Osteocyte (in vitro differentiated cells): ENCODE measurements at regions not wholly inside any gene's neighbourhood (a gene's known extent, or its start where the extent isn't known, plus 50 kb on each side); places are given as distances from the start of the nearest gene placed in this dataset.

Experiments
- DNase-seq: peaks from one replicate; pipeline ENCODE4 v3.0.0; 2021; ENCODE audit warnings: mixed read lengths; ENCODE audit not compliant: unreplicated experiment; ENCODE audit errors: extremely low spot score
- H3K27ac Mint-ChIP-seq: one replicate; pipeline ENCODE4 v1.8.0; 2021; ENCODE audit warnings: mild to moderate bottlenecking, mixed read lengths; ENCODE audit not compliant: unreplicated experiment
- H3K27me3 Mint-ChIP-seq: one replicate; pipeline ENCODE4 v1.8.0; 2021; ENCODE audit warnings: mixed read lengths; ENCODE audit not compliant: unreplicated experiment
- H3K36me3 Mint-ChIP-seq: one replicate; pipeline ENCODE4 v1.8.0; 2021; ENCODE audit warnings: mixed read lengths; ENCODE audit not compliant: unreplicated experiment
- H3K4me1 Mint-ChIP-seq: one replicate; pipeline ENCODE4 v1.8.0; 2021; ENCODE audit warnings: mixed read lengths; ENCODE audit not compliant: unreplicated experiment
- H3K4me3 Mint-ChIP-seq: one replicate; pipeline ENCODE4 v1.8.0; 2021; ENCODE audit warnings: mild to moderate bottlenecking, moderate library complexity, mixed read lengths; ENCODE audit not compliant: unreplicated experiment
- H3K9me3 Mint-ChIP-seq: one replicate; pipeline ENCODE4 v1.8.0; 2021; ENCODE audit warnings: mixed read lengths; ENCODE audit not compliant: unreplicated experiment
- CTCF ChIP-seq: fragments of 200-600 bp; sonication (generic); IDR thresholded peaks from 2 replicates; pipeline ENCODE4 v1.5.0; 2021; ENCODE audit warnings: antibody characterized with exemption, mild to moderate bottlenecking, moderate library complexity

- H3K9me3 Mint-ChIP-seq: no peaks in the 10 kb centered on the region
- H3K36me3 Mint-ChIP-seq: no peaks in the 10 kb centered on the region
- H3K27me3 Mint-ChIP-seq: peaks cover 18% of the 10 kb centered on the region
- no peak overlapping the region for H3K4me3 Mint-ChIP-seq
- no peak overlapping the region for H3K27ac Mint-ChIP-seq
- TF ChIP-seq CTCF: no peak
- H3K4me1 Mint-ChIP-seq: no peaks in the 10 kb centered on the region
- no peak for DNase-seq
Measured at GRCh38 chr13:106689906-106690305, 122.0 kb upstream of the ARGLU1 start.

DNA sequence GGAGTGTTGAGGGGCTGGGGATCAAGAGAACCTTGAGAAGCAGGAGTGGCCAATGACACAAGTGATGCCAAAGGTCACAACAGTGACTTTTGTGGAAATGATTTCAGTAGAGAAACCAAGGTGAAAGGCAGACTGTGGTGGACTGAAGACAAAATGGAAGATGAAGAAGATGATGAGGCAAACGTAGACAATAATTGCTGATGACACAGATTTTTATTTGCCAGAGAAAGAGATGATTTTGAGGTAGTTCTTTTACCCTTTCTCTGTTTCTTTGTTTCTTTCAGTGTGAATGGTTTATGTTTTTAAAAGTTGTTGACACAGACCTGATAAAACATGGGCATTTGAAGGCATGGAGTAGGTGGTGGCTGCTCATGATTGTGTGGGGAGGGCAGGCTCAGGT lies 121.0 kb upstream of the ARGLU1 start:
- no peak for DNase-seq
- TF ChIP-seq CTCF: no peak
- Mint-ChIP-seq H3K4me1 (no peaks in the 10 kb centered on the region), H3K27ac (no peak overlapping the region), H3K9me3 (no peaks in the 10 kb centered on the region), H3K4me3 (no peak overlapping the region), H3K27me3 (peaks cover 22% of the 10 kb centered on the region), H3K36me3 (no peaks in the 10 kb centered on the region)

DNA sequence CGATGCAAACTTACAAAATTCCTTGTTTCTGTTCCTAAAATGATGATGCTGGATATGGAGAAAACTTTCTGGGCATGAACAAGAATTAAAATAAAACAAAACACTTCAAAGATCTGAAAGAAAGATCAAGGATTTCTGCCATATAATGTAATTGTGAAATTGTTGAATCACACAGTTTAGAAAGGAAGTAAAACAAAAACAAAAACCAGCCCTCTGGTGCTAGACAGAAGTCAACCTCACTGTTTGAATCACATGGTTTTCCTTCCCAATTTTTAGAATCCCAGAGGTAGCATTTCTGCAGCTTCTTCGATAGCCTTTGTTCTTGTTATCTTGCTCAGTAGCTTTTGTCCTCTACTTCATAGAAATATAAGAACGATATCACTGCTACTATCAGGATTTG lies 118.2 kb upstream of the ARGLU1 start:
- H3K4me1 Mint-ChIP-seq: no peaks in the 10 kb centered on the region
- no peak overlapping the region for H3K4me3 Mint-ChIP-seq
- H3K27ac Mint-ChIP-seq: no peak overlapping the region
- no peaks in the 10 kb centered on the region for H3K9me3 Mint-ChIP-seq
- peaks cover 26% of the 10 kb centered on the region for H3K27me3 Mint-ChIP-seq
- H3K36me3 Mint-ChIP-seq: no peaks in the 10 kb centered on the region
- no peak for DNase-seq
- TF ChIP-seq CTCF: no peak

- no peak overlapping the region for H3K27ac Mint-ChIP-seq
- no peaks in the 10 kb centered on the region for H3K9me3 Mint-ChIP-seq
- peaks cover 23% of the 10 kb centered on the region for H3K27me3 Mint-ChIP-seq
- no peaks in the 10 kb centered on the region for H3K36me3 Mint-ChIP-seq
- no peak for DNase-seq
- no peak for TF ChIP-seq CTCF
- no peaks in the 10 kb centered on the region for H3K4me1 Mint-ChIP-seq
- no peak overlapping the region for H3K4me3 Mint-ChIP-seq
Measured at GRCh38 chr13:106685143-106685542, 117.2 kb upstream of the ARGLU1 start.

DNA sequence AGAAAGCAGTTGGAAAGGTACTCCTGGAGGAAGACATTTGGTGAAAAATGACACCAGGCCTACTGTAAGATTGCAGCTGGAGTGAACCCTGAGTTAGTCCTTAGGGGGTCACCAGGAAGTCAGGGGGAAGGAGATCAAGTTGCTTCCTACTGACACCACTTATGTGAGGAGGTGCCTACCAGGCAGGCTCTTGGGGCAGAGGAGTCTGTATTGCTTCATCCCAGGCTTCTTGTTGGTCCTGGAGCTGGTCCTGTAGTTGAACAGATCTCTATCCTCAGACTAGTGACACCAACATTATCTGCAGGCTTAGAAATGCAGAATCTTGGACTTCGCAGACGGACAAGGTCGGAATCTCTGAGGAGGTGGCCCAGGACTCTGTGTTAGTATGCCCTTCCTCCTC lies 116.0 kb upstream of the ARGLU1 start:
- no peaks in the 10 kb centered on the region for H3K4me1 Mint-ChIP-seq
- H3K27me3 Mint-ChIP-seq: peaks cover 23% of the 10 kb centered on the region
- H3K36me3 Mint-ChIP-seq: no peaks in the 10 kb centered on the region
- no peak overlapping the region for H3K4me3 Mint-ChIP-seq
- DNase-seq: no peak
- no peaks in the 10 kb centered on the region for H3K9me3 Mint-ChIP-seq
- TF ChIP-seq CTCF: no peak
- no peak overlapping the region for H3K27ac Mint-ChIP-seq
